ENCODE measurements at regions not wholly inside any gene's neighbourhood (a gene's known extent, or its start where the extent isn't known, plus 50 kb on each side); places are given as distances from the start of the nearest gene placed in this dataset.

GRCh38 chr7:110568932-110569331 is 522.0 kb upstream of the LRRN3 start:
- DNase-seq (ENCODE audit: low spot score): no peak

DNA sequence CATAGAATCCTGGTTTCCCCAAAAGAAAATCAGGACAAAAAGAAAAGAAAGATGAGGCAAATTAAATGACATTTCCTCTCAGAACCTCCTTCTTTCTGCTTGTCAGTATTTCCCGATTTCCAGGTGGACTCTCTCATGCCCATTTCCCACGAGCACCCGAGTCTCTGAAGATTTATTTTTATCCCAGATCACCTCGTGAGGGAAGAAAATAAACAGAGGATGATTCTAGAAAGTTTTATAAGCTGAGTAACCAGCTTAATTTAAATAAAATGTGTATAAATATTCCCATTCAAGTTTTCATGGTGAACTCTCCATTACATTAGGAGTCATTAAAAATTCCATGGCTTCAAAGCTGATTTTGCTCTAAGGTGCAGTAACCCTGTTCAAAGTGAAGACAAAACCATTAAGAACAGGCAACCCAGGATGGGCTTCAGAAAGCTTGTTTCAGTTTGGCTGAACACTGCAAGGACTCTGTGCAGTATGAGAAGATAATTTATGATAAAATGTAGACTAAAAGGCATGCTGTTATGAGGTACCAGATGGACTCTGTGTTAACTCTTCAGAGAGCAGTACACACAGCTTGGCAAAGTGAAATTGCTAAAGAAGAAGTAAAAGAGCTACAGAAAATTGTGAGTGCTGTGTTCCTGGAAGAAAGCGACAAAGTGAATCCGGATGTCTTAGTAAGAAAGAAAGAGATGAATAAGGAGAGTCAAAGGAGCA is 521.3 kb upstream of the LRRN3 start:
- DNase-seq (ENCODE audit: low spot score): no peak

GRCh38 chr7:110573862-110574528 is 516.9 kb upstream of the LRRN3 start:
- DNase-seq (ENCODE audit: low spot score): no peak

DNA sequence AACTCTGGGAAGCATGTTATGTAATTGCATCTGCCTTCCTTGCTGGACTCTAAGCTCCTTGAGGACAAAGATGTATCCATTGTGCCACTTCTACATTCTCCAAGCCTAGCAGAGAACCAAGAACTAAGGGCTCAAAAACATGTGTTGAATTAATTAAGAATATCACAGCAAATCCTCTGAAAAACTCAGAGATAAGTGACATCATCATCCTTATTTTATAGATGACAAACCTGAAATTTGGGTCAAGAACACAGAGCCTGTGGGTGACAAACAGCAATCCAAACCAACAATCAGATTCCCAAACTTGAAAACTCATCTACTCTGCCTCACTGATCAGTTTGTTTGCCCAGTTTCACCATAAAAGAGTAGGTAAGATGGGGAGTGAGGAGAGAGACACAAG is 503.6 kb upstream of the LRRN3 start:
- DNase-seq (ENCODE audit: low spot score): no peak

DNA sequence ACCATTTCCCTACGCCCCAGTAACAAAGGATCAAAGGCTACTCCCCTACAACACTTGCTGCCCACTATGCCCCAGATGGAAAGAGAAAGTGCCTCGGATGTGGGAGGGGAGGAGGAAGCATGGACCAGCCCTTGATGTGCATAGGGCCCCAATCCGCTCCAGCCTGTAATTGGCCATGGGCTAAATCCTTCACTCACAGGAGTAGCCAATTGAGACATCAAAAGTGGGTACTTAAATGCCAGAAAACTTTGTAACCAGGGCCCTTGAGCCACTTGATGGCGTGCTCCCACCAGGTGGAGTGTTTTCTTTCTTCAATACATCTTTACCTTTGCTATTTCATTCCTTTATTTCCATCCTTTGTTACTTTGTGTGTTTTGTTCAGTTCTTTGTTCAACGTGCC is 500.5 kb upstream of the LRRN3 start:
- no peak for DNase-seq (ENCODE audit: low spot score)

- DNase-seq (ENCODE audit: low spot score): no peak
Observed at GRCh38 chr7:110591341-110591740, 499.6 kb upstream of the LRRN3 start.

GRCh38 chr7:110592557-110592956 is 498.4 kb upstream of the LRRN3 start:
- DNase-seq (ENCODE audit: low spot score): no peak

- no peak for DNase-seq (ENCODE audit: low spot score)
Observed at GRCh38 chr7:110593355-110593754, 497.6 kb upstream of the LRRN3 start.

DNA sequence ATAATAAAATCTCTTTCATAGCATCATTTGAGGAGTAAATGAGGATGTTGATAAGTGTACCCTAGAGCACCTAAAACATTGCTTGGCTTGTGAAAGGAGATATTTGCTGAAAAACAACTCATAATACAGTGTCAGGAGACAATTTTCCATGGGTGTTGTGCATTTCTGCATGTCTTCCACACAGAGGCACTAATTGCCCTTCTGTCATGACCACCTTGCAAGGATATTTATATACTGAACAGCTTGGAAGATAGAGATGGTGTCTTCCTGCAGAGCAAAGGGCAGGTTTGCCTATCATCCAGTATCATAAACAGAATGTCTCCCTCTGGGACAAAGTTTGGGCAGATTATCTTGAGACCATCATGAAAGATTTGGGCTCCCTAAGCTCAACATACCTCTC is 495.2 kb upstream of the LRRN3 start:
- peak; percentile 6 for DNase-seq (ENCODE audit: low spot score)

DNA sequence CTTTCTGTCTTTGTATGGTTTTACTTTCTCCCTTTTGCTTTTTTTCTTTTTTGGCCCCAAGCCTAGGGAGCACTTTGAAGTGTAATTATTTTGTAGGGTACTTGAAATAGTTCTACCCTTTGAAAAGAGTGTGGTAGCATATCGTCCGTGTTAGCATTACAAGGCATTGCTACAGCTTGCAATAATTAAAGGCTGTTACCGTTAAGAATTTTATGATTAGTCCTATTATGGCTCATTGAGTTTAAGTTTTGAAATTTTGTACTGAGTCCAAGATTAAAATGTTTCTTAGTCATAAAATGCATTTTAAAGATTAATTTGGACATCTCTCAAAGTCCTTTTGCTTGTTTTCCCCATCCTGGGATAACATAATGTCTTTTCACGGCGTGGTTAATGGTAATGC is 490.0 kb upstream of the LRRN3 start:
- DNase-seq (ENCODE audit: low spot score): no peak

DNA sequence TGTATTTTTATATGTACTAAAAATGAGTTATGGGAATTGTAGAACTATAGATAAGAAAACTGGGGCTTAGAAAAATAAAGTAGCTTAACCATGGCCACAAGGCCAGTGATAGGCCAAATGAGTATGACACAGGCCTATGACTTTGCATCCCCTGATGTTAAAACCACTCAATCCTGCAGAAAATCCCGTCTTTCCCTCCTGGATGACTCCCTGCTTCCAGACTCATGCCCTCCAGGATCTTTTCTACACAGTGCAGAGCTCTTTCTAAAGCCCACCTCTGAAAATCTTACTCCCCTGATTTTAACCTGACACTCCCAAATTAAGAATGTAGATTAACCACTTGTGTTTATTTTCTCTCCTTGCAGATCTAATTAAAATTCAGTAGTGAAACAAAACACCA is 489.2 kb upstream of the LRRN3 start:
- DNase-seq (ENCODE audit: low spot score): no peak

- DNase-seq (ENCODE audit: low spot score): no peak
Observed at GRCh38 chr7:110604206-110604605, 486.7 kb upstream of the LRRN3 start.

- DNase-seq (ENCODE audit: low spot score): no peak
Observed at GRCh38 chr7:110604885-110605284, 486.0 kb upstream of the LRRN3 start.

DNA sequence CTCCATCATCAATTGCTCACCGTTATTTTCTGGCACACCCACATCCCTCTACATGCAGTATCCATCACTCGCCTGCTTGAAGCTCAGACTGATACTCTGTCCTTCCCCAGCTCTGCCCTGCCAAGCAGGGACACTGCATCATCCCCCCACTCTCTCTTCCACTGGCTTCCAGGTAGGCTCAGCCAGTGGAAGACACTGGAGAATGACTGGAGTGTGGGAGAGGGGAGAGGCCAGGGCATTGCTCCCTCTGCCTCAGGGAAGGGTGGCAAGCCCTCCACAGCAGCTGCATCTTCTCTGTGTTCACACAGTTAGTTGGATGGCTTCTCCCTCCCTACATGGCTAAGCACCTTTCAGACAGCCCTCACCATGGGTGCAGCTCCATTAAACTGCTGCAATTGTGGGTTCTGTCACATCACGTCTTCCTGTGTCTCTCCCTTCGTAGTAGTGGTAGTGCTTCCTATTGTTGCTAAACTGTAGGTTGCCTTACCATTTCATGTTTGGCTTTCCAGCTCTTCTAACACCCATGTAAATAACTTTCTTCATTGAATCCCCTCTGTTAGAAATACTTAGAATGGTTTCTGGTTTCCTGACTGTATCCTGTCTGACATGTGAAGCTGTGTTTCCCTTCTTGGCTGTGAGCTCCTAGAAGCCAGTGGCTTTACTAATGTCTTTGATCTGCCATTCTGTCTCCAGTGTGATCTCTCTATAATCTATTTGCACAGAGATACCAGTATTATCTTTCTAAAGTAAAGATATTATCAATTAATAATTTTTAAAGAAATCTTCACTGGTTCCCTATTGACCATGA is 483.7 kb upstream of the LRRN3 start:
- DNase-seq (ENCODE audit: low spot score): no peak

- no peak for DNase-seq (ENCODE audit: low spot score)
Observed at GRCh38 chr7:110609336-110609735, 481.6 kb upstream of the LRRN3 start.

DNA sequence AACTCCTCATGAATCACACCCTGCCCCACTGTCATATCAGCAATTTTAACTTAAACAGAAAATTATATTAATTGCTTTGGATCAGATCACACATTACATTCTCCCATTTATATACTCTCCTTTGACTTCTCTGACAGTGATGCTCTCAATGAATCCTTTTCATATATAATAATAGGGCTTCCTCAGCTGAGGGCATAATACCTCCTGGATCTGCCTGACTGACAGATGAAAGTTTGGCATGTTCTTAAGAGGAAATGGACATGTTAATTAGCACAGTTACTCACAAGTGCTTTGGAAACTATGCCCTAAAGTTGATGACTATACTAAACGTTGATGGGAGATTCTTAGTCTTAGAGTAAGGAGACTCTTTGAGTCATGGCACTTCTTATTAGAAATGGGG is 478.2 kb upstream of the LRRN3 start:
- no peak for DNase-seq (ENCODE audit: low spot score)
